ENCODE measurements at regions not wholly inside any gene's neighbourhood (a gene's known extent, or its start where the extent isn't known, plus 50 kb on each side); places are given as distances from the start of the nearest gene placed in this dataset.

GRCh38 chr5:83839788-83840187 is 119.1 kb upstream of the HAPLN1 start:
- Histone ChIP-seq H2AFZ (ENCODE audit: low read length) (no peak overlapping the region), H2AK5ac (ENCODE audit: low read depth, low read length) (no peak overlapping the region), H2BK5ac (ENCODE audit: low read depth, low read length) (no peak overlapping the region), H3K4me1 (replicated peaks in 1 of 4; ENCODE audit: control insufficient read depth in 3 of 4, insufficient read depth in 4 of 4, low read length in 3 of 4) (no peaks in the 10 kb centered on the region), H2BK15ac (ENCODE audit: low read length) (no peak overlapping the region), H3K14ac (ENCODE audit: insufficient read length) (no peak overlapping the region), H3K27ac (ENCODE audit: low read depth, low read length) (no peak overlapping the region), H2BK20ac (ENCODE audit: low read length) (no peak overlapping the region), H3K56ac (replicated peaks; ENCODE audit: insufficient read length, low read depth, low read length) (no peak overlapping the region), H4K91ac (replicated peaks; ENCODE audit: insufficient read length, low read length) (no peak overlapping the region), H3K4me3 (ENCODE audit: extremely low read depth in 1 of 4, insufficient read depth in 2 of 4, low read depth in 3 of 4, low read length in 4 of 4) (no peak overlapping the region), H3K27me3 (replicated peaks in 1 of 4; ENCODE audit: control insufficient read depth in 3 of 4, extremely low read depth in 1 of 4, insufficient read depth in 3 of 4, low read length in 3 of 4) (no peaks in the 10 kb centered on the region), H3K9me3 (ENCODE audit: insufficient read depth in 2 of 2, low read depth in 1 of 2, low read length in 1 of 2) (no peaks in the 10 kb centered on the region), H3K23me2 (ENCODE audit: low read depth, low read length) (no peaks in the 10 kb centered on the region), H3K23ac (ENCODE audit: insufficient read length) (no peak overlapping the region), H3K18ac (ENCODE audit: extremely low read depth, low read length) (no peak overlapping the region), H4K8ac (ENCODE audit: extremely low read depth, insufficient read depth, low read length) (no peak overlapping the region), H3K4ac (replicated peaks; ENCODE audit: insufficient read length, low read depth, low read length) (no peak overlapping the region), H4K5ac (ENCODE audit: insufficient read length, low read depth, low read length) (no peak overlapping the region), H3K79me2 (ENCODE audit: control insufficient read depth in 1 of 2, insufficient read depth in 2 of 2, low read length in 2 of 2) (no peaks in the 10 kb centered on the region), H3K79me1 (ENCODE audit: low read depth, low read length) (no peaks in the 10 kb centered on the region), H3K9ac (replicated peaks in 1 of 4; ENCODE audit: extremely low read depth in 1 of 4, low read depth in 3 of 4, low read length in 3 of 4) (no peak overlapping the region), H2BK120ac (replicated peaks; ENCODE audit: low read depth, low read length) (no peak overlapping the region), H3K36me3 (ENCODE audit: control insufficient read depth in 2 of 4, insufficient read depth in 4 of 4, low read length in 3 of 4) (no peaks in the 10 kb centered on the region), H3K4me2 (ENCODE audit: insufficient read depth in 1 of 2, low read depth in 2 of 2, low read length in 2 of 2) (no peak overlapping the region), H4K20me1 (replicated peaks in 1 of 2; ENCODE audit: control insufficient read depth in 1 of 2, insufficient read depth in 2 of 2, low read length in 2 of 2) (no peaks in the 10 kb centered on the region), H2BK12ac (ENCODE audit: low read depth, low read length) (no peak overlapping the region)
- DNase-seq (ENCODE audit: low read depth in 1 of 2, low spot score in 2 of 2): no peak
- TF ChIP-seq YY1 (IDR thresholded peaks at IDR 0.05; ENCODE audit: low read depth, low read length) (no peak), TAF7 (optimal IDR thresholded peaks at IDR 0.05; ENCODE audit: borderline replicate concordance, low read depth, low read length) (no peak), BRCA1 (IDR thresholded peaks at IDR 0.05; ENCODE audit: low read depth, low read length) (no peak), MAFK (IDR thresholded peaks at IDR 0.05; ENCODE audit: low read depth, low read length) (no peak), SUZ12 (IDR thresholded peaks at IDR 0.05; ENCODE audit: low read length) (no peak), JUND (IDR thresholded peaks at IDR 0.05; ENCODE audit: low read length) (no peak), ASH2L (IDR thresholded peaks at IDR 0.05; ENCODE audit: low read length) (no peak), CEBPB (IDR thresholded peaks at IDR 0.05; ENCODE audit: low read depth, low read length) (no peak), CREB1 (IDR thresholded peaks at IDR 0.05) (no peak)
- 92% methylated on average over 3 of the region's 3 CpGs; no CpG with 5 or more reads in 1 of the 2 experiments for WGBS, 2 experiments (ENCODE audit: extremely low coverage in 1 of 2, insufficient coverage in 1 of 2, insufficient read length in 1 of 2, insufficient replicate concordance in 2 of 2, low coverage in 1 of 2, low lambda C conversion rate in 2 of 2, missing lambda C conversion rate in 1 of 2)
- CTCF ChIA-PET (ENCODE audit: partially characterized antibody): no interaction called here
- POLR2A ChIA-PET (ENCODE audit: partially characterized antibody): no interaction called here
- no peak for FAIRE-seq
